ENCODE measurements at regions not wholly inside any gene's neighbourhood (a gene's known extent, or its start where the extent isn't known, plus 50 kb on each side); places are given as distances from the start of the nearest gene placed in this dataset.
A peak's percentile ranks its signal among the peaks of the same experiment; 100 is the strongest.

- TF ChIP-seq EZH2 (IDR thresholded peaks at IDR 0.05; ENCODE audit: low read depth, low read length, severe bottlenecking) (peak; percentile 86), POLR2AphosphoS5 (IDR thresholded peaks at IDR 0.05; ENCODE audit: low read depth, low read length) (no peak)
These were observed 105.3 kb upstream of the E2F8 start (continued) for GRCh38 chr11:19345848-19346681.
